Left cardiac atrium (tissue), 4 donors: ENCODE measurements at regions not wholly inside any gene's neighbourhood (a gene's known extent, or its start where the extent isn't known, plus 50 kb on each side); places are given as distances from the start of the nearest gene placed in this dataset.
"Not testable (repeated sequence)": the region's sequence is repeated elsewhere in the genome, so short reads cannot be mapped to it uniquely, and the experiment has no call there.

Experiments used
- ATAC-seq, 2 donors: fragments of 200-7000 bp; cut with Tn5 transposase; one replicate each; pipeline ENCODE4 v1.9.1; 2020; ENCODE audit warnings: mild to moderate bottlenecking in 2 of 2, moderate library complexity in 2 of 2
- DNase-seq: peaks from one replicate; pipeline ENCODE4 v3.0.0-alpha.2; 2020
- intact Hi-C, 2 donors: fragments of 100-400 bp; cut with DNase I; formaldehyde crosslinking; loops; one replicate each; pipeline versions ENCODE4 v1.14.1 to v1.15.1; 2022 to 2023
- donor health status: DM: no; HTN: yes; CAD: no.
- donor health status: DM: no; HTN: yes; CAD: no; lungs with severe emphysema.
- donor health status: DM: yes; HTN: yes; CAD: no.
- donor health status: Dilated cardiomyopathy.

GRCh38 chrX:47776292-47777006 is 60.3 kb upstream of the ZNF81 start:
- no peak for ATAC-seq
- intact Hi-C loops, result no loop called here
- DNase-seq, result no peak

GRCh38 chrX:47772764-47773163 is 63.9 kb upstream of the ZNF81 start:
- no peak for ATAC-seq
- intact Hi-C loops, result no loop called here
- no peak for DNase-seq

- ATAC-seq (no peak), DNase-seq (no peak)
- intact Hi-C loops, result no loop called here
Observed at GRCh38 chrX:47771473-47771872, 65.2 kb upstream of the ZNF81 start.

- intact Hi-C loops, DNase-seq, ATAC-seq: not testable (repeated sequence)
Observed at GRCh38 chrX:47762826-47763225, 73.9 kb upstream of the ZNF81 start.

- intact Hi-C loops, result no loop called here
- ATAC-seq, result no peak
- no peak for DNase-seq
Observed at GRCh38 chrX:47752685-47753084, 84.0 kb upstream of the ZNF81 start.

- peak; percentile 22 for DNase-seq
- intact Hi-C loops, result no loop called here
- ATAC-seq, result peak; percentile 29 to 38
Observed at GRCh38 chrX:47751670-47752069, 85.0 kb upstream of the ZNF81 start.

GRCh38 chrX:47749185-47749967 is 87.3 kb upstream of the ZNF81 start:
- DNase-seq (no peak), ATAC-seq (no peak)
- intact Hi-C loops, result no loop called here

- intact Hi-C loops, result no loop called here
- DNase-seq, result no peak
- ATAC-seq, result no peak
Observed at GRCh38 chrX:47748576-47748975, 88.1 kb upstream of the ZNF81 start.

- intact Hi-C loops, result no loop called here
- ATAC-seq, result no peak
- no peak for DNase-seq
Observed at GRCh38 chrX:47746446-47746845, 87.5 kb upstream of the UXT start.

- DNase-seq (no peak), ATAC-seq (no peak)
- intact Hi-C loops, result no loop called here
Observed at GRCh38 chrX:47745416-47745815, 86.4 kb upstream of the UXT start.

- intact Hi-C loops, result no loop called here
- no peak for DNase-seq
- ATAC-seq, result no peak
Observed at GRCh38 chrX:47743504-47743903, 84.5 kb upstream of the UXT start.

- intact Hi-C loops, DNase-seq, ATAC-seq: not testable (repeated sequence)
Observed at GRCh38 chrX:47738870-47739269, 79.9 kb upstream of the UXT start.

GRCh38 chrX:47723689-47724088 is 64.7 kb upstream of the UXT start:
- ATAC-seq (no peak), DNase-seq (no peak)
- intact Hi-C loops, result no loop called here

GRCh38 chrX:47723083-47723482 is 64.1 kb upstream of the UXT start:
- intact Hi-C loops, result no loop called here
- ATAC-seq, result no peak
- DNase-seq, result no peak

- ATAC-seq (no peak), DNase-seq (no peak)
- intact Hi-C loops, result no loop called here
Observed at GRCh38 chrX:47722260-47722659, 63.3 kb upstream of the UXT start.

GRCh38 chrX:47715078-47715477 is 56.1 kb upstream of the UXT start:
- intact Hi-C loops, DNase-seq, ATAC-seq: not testable (repeated sequence)

- DNase-seq, intact Hi-C loops, ATAC-seq: not testable (repeated sequence)
Observed at GRCh38 chrX:47712675-47713074, 53.7 kb upstream of the UXT start.

- no peak for ATAC-seq
- intact Hi-C loops, result no loop called here
Observed at GRCh38 chrX:47710252-47710651, 51.3 kb upstream of the UXT start.

More at GRCh38 chrX:47710252-47710651, 51.3 kb upstream of the UXT start:
- no peak for DNase-seq
